K562 (cell line): ENCODE measurements at regions not wholly inside any gene's neighbourhood (a gene's known extent, or its start where the extent isn't known, plus 50 kb on each side); places are given as distances from the start of the nearest gene placed in this dataset.

ENCODE experiments used
- CBX2 ChIP-seq: fragments of 200-600 bp; sonication (generic); IDR thresholded peaks from one replicate; pipeline ENCODE4 v1.6.1; 2012; ENCODE audit warnings: mild to moderate bottlenecking, low read length, inconsistent platforms; ENCODE audit not compliant: insufficient read depth, poor library complexity, severe bottlenecking
- CHAMP1 ChIP-seq: fragments of 450-650 bp; IDR thresholded peaks from 2 replicates; pipeline ENCODE4 v1.6.1; 2016; ENCODE audit warnings: mild to moderate bottlenecking
- EP300 ChIP-seq: IDR thresholded peaks from 2 replicates; pipeline ENCODE4 v1.6.1; 2012; ENCODE audit warnings: low read length, improper control_type of control experiment
- EWSR1 ChIP-seq: fragments of 450-650 bp; IDR thresholded peaks from 2 replicates; pipeline ENCODE4 v1.6.1; 2018; ENCODE audit warnings: borderline replicate concordance, mild to moderate bottlenecking, low read depth, moderate library complexity; ENCODE audit not compliant: partially characterized antibody
- GATAD2A ChIP-seq: fragments of 450-650 bp; IDR thresholded peaks from 2 replicates; pipeline ENCODE4 v1.6.1; 2017
- HES1 ChIP-seq: fragments of 450-650 bp; IDR thresholded peaks from 2 replicates; pipeline ENCODE4 v1.6.1; 2016; ENCODE audit warnings: low read depth, mild to moderate bottlenecking, moderate library complexity
- HMBOX1 ChIP-seq: sonication (generic); IDR thresholded peaks from 2 replicates; pipeline ENCODE4 v1.6.1; 2016
- ILK ChIP-seq: fragments of 450-650 bp; IDR thresholded peaks from 2 replicates; pipeline ENCODE4 v1.6.1; 2016; ENCODE audit warnings: missing genetic modification characterization, low read depth, mild to moderate bottlenecking, missing compliant biosample characterization, moderate library complexity, borderline replicate concordance
- MECOM ChIP-seq: fragments of 250-450 bp; sonication (Bioruptor Pico); IDR thresholded peaks from 2 replicates; pipeline ENCODE4 v1.8.0; 2022; ENCODE audit warnings: inconsistent platforms
- MTA2 ChIP-seq: fragments of 450-650 bp; IDR thresholded peaks from 2 replicates; pipeline ENCODE4 v1.6.1; 2016; ENCODE audit warnings: low read depth
- NKRF ChIP-seq: fragments of 450-650 bp; IDR thresholded peaks from 2 replicates; pipeline ENCODE4 v1.6.1; 2016; ENCODE audit warnings: borderline replicate concordance
- NR4A1 ChIP-seq, 2 experiments: fragments of 250-450 bp in 1 of 2; fragments of 450-650 bp in 1 of 2; sonication (Bioruptor Pico) in 1 of 2; IDR thresholded peaks; 2 replicates each; pipeline versions ENCODE4 v1.4.0 to v1.6.1; 2016 to 2020; ENCODE audit warnings: mild to moderate bottlenecking in 2 of 2, missing compliant biosample characterization in 1 of 2, missing genetic modification characterization in 1 of 2, moderate library complexity in 1 of 2
- NUFIP1 ChIP-seq: fragments of 450-650 bp; IDR thresholded peaks from 2 replicates; pipeline ENCODE4 v1.6.1; 2018; ENCODE audit not compliant: partially characterized antibody
- PATZ1 ChIP-seq: fragments of 250-450 bp; sonication (Bioruptor Pico); IDR thresholded peaks from 2 replicates; pipeline ENCODE4 v1.5.0; 2020; ENCODE audit warnings: mild to moderate bottlenecking, borderline replicate concordance
- PURB ChIP-seq: sonication (generic); formaldehyde crosslinking; IDR thresholded peaks from 2 replicates; pipeline ENCODE4 v1.9.0; 2021; ENCODE audit warnings: low read depth, mild to moderate bottlenecking, missing genetic modification reagents
- SLC30A9 ChIP-seq: fragments of 250-450 bp; sonication (Bioruptor Pico); IDR thresholded peaks from 2 replicates; pipeline ENCODE4 v1.8.0; 2022; ENCODE audit warnings: mild to moderate bottlenecking, moderate library complexity
- SP1 ChIP-seq: sonication (generic); formaldehyde crosslinking; IDR thresholded peaks from 2 replicates; pipeline ENCODE4 v1.8.1; 2022; ENCODE audit warnings: mild to moderate bottlenecking, missing genetic modification reagents
- STAG1 ChIP-seq: sonication (generic); formaldehyde crosslinking; IDR thresholded peaks from 2 replicates; pipeline ENCODE4 v1.5.0; 2020; ENCODE audit warnings: missing genetic modification reagents, borderline replicate concordance
- THRAP3 ChIP-seq: fragments of 450-650 bp; IDR thresholded peaks from 2 replicates; pipeline ENCODE4 v1.6.1; 2016; ENCODE audit warnings: mild to moderate bottlenecking, inconsistent platforms, borderline replicate concordance
- ZBTB17 ChIP-seq: fragments of 450-650 bp; formaldehyde crosslinking; IDR thresholded peaks from 2 replicates; pipeline ENCODE4 v1.4.0; 2020; ENCODE audit warnings: mild to moderate bottlenecking

GRCh38 chr9:94166236-94166975 is 82.1 kb downstream of the PTPDC1 start (continued):
- TF ChIP-seq PURB (CRISPR knock-in tag) (no peak), EP300 (no peak; the same call in 1 of the 2 replicates), SP1 (CRISPR knock-in tag) (no peak), MECOM (CRISPR knock-in tag) (no peak), PATZ1 (CRISPR knock-in tag) (no peak), THRAP3 (no peak), STAG1 (no peak), NUFIP1 (no peak), CHAMP1 (no peak), NR4A1 (CRISPR knock-in tag; IDR thresholded peaks at IDR 0.05) (no peak), NR4A1 (tag; IDR thresholded peaks at IDR 0.05) (peak; percentile 77), CBX2 (no peak), GATAD2A (no peak), HES1 (0 out of 2 replicates have a peak, but pooled peaks have one; percentile 9), EWSR1 (no peak), HMBOX1 (no peak), ZBTB17 (CRISPR knock-in tag) (no peak), NKRF (no peak), MTA2 (no peak), SLC30A9 (CRISPR knock-in tag) (no peak), ILK (tag) (no peak)
